ENCODE measurements at regions not wholly inside any gene's neighbourhood (a gene's known extent, or its start where the extent isn't known, plus 50 kb on each side); places are given as distances from the start of the nearest gene placed in this dataset.
"Not testable (repeated sequence)": the region's sequence is repeated elsewhere in the genome, so short reads cannot be mapped to it uniquely, and the experiment has no call there.

- Histone ChIP-seq H3K4me3 (no peak overlapping the region), H3K9me3 (no peaks in the 10 kb centered on the region), H3K27ac (no peak overlapping the region), H3K36me3 (no peaks in the 10 kb centered on the region), H3K27me3 (peaks cover 0 to 4% (median 0%) of the 10 kb centered on the region in 3 donors), H3K4me1 (no peaks in the 10 kb centered on the region)
- DNase-seq (no peak), ATAC-seq (no peak)
- TF ChIP-seq CTCF (IDR thresholded peaks at IDR 0.05 in 4 of 5, conservative IDR thresholded peaks at IDR 0.05 in 1 of 5) (no peak), POLR2A (IDR thresholded peaks at IDR 0.05) (no peak)
- intact Hi-C loops (cut with DNase I; ENCODE audit: low total_unique reads): no loop called here
- in situ Hi-C loops (cut with MboI; ENCODE audit: low sequenced_read_pairs in 4 of 4): no loop called here
Measured at GRCh38 chr20:1741309-1742048, 83.9 kb upstream of the SIRPG start.

- Histone ChIP-seq H3K36me3 (no peaks in the 10 kb centered on the region), H3K27ac (no peak overlapping the region), H3K4me3 (no peak overlapping the region), H3K9me3 (no peaks in the 10 kb centered on the region), H3K4me1 (no peaks in the 10 kb centered on the region), H3K27me3 (peaks cover 0 to 4% (median 0%) of the 10 kb centered on the region in 3 donors)
- DNase-seq (no peak), ATAC-seq (no peak)
- intact Hi-C loops (cut with DNase I; ENCODE audit: low total_unique reads) (no loop called here), in situ Hi-C loops (cut with MboI; ENCODE audit: low sequenced_read_pairs in 4 of 4) (no loop called here)
- TF ChIP-seq POLR2A (IDR thresholded peaks at IDR 0.05): no peak
- no peak for TF ChIP-seq CTCF (IDR thresholded peaks at IDR 0.05 in 4 of 5, conservative IDR thresholded peaks at IDR 0.05 in 1 of 5)
Measured at GRCh38 chr20:1737134-1737533, 79.6 kb upstream of the SIRPG start.

GRCh38 chr20:1735417-1736089 lies 78.0 kb upstream of the SIRPG start:
- no peaks in the 10 kb centered on the region for H3K4me1 ChIP-seq
- H3K9me3 ChIP-seq: no peaks in the 10 kb centered on the region
- DNase-seq (no peak), ATAC-seq (no peak)
- intact Hi-C loops (cut with DNase I; ENCODE audit: low total_unique reads): no loop called here
- peaks cover 0 to 4% (median 0%) of the 10 kb centered on the region in 3 donors for H3K27me3 ChIP-seq
- H3K27ac ChIP-seq: no peak overlapping the region
- no peaks in the 10 kb centered on the region for H3K36me3 ChIP-seq
- H3K4me3 ChIP-seq: no peak overlapping the region
- in situ Hi-C loops (cut with MboI; ENCODE audit: low sequenced_read_pairs in 4 of 4): no loop called here
- no peak for TF ChIP-seq CTCF (IDR thresholded peaks at IDR 0.05 in 4 of 5, conservative IDR thresholded peaks at IDR 0.05 in 1 of 5)

GRCh38 chr20:1734269-1734858 lies 76.8 kb upstream of the SIRPG start:
- H3K4me3 ChIP-seq: no peak overlapping the region
- TF ChIP-seq POLR2A (IDR thresholded peaks at IDR 0.05) (no peak), CTCF (IDR thresholded peaks at IDR 0.05 in 4 of 5, conservative IDR thresholded peaks at IDR 0.05 in 1 of 5) (no peak)
- no peaks in the 10 kb centered on the region for H3K27me3 ChIP-seq
- H3K9me3 ChIP-seq: no peaks in the 10 kb centered on the region
- no peaks in the 10 kb centered on the region for H3K4me1 ChIP-seq
- H3K36me3 ChIP-seq: no peaks in the 10 kb centered on the region
- intact Hi-C loops (cut with DNase I; ENCODE audit: low total_unique reads): no loop called here
- no peak for ATAC-seq
- in situ Hi-C loops (cut with MboI; ENCODE audit: low sequenced_read_pairs in 4 of 4): no loop called here
- H3K27ac ChIP-seq: no peak overlapping the region
- DNase-seq: no peak

GRCh38 chr20:1731828-1732375 lies 74.3 kb upstream of the SIRPG start:
- H3K9me3 ChIP-seq; H3K4me1 ChIP-seq; H3K27ac ChIP-seq; H3K27me3 ChIP-seq; H3K4me3 ChIP-seq; intact Hi-C loops (cut with DNase I; ENCODE audit: low total_unique reads); DNase-seq; ATAC-seq; in situ Hi-C loops (cut with MboI; ENCODE audit: low sequenced_read_pairs in 4 of 4); H3K36me3 ChIP-seq: not testable (repeated sequence)

- H3K4me1 ChIP-seq; H3K36me3 ChIP-seq; intact Hi-C loops (cut with DNase I; ENCODE audit: low total_unique reads); in situ Hi-C loops (cut with MboI; ENCODE audit: low sequenced_read_pairs in 4 of 4); H3K4me3 ChIP-seq; H3K9me3 ChIP-seq; H3K27me3 ChIP-seq; DNase-seq; H3K27ac ChIP-seq; ATAC-seq: not testable (repeated sequence)
Measured at GRCh38 chr20:1730981-1731711, 73.6 kb upstream of the SIRPG start.

- H3K4me1 ChIP-seq; intact Hi-C loops (cut with DNase I; ENCODE audit: low total_unique reads); H3K9me3 ChIP-seq; DNase-seq; H3K27me3 ChIP-seq; H3K36me3 ChIP-seq; H3K27ac ChIP-seq; in situ Hi-C loops (cut with MboI; ENCODE audit: low sequenced_read_pairs in 4 of 4); H3K4me3 ChIP-seq; ATAC-seq: not testable (repeated sequence)
Measured at GRCh38 chr20:1727303-1727702, 69.7 kb upstream of the SIRPG start.

Data from gastrocnemius medialis (tissue), 4 donors.